Medulla oblongata (tissue), 1 donor: ENCODE measurements at regions not wholly inside any gene's neighbourhood (a gene's known extent, or its start where the extent isn't known, plus 50 kb on each side); places are given as distances from the start of the nearest gene placed in this dataset.
A peak's percentile ranks its signal among the peaks of the same experiment; 100 is the strongest.

Experiments used
- DNase-seq: peaks from one replicate; pipeline ENCODE4 v3.0.0-alpha.2; 2015; ENCODE audit errors: extremely low spot score

DNA sequence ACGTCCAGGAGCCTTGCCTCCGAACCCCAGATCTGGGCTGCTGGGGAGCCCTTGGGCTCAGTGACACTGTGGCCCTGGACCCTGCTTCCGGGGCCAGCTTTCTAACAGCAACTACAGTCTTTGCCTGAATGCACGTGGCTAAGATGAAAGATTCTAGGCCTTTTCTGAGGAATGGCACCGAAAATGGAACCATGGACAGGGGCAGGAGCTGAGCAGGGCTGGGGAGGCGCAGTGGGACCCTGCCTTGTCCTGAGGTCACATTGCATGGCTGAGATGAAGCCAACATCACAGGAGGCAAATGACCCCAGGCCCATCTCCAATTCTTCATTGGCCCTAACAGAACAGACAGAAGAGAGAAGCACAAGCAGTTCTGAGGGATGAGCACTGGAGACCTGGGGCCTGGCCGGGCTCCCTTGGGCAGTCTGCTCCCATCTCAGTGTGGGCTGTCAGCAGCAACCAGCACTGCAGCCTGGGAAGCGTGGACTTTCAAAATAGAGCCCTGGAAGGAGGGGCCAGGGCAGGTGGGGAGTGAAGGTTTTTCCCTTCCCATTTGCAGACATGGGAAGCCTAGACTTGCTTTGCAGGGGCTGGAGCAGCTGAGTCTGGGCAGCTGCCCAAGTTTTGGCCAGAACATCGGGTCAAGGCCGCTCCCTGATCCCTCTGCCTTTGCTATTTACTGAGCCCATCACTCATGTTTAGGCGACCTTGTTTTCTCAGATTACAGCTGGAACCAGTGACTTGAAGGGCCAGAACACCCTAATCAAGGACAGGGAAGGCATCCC, 114.4 kb upstream of the TCERG1L start:
- DNase-seq: no peak

- DNase-seq: no peak
Measured at GRCh38 chr10:131426534-131426898, 115.0 kb upstream of the TCERG1L start.

- DNase-seq: no peak
Measured at GRCh38 chr10:131427281-131427680, 115.8 kb upstream of the TCERG1L start.

DNA sequence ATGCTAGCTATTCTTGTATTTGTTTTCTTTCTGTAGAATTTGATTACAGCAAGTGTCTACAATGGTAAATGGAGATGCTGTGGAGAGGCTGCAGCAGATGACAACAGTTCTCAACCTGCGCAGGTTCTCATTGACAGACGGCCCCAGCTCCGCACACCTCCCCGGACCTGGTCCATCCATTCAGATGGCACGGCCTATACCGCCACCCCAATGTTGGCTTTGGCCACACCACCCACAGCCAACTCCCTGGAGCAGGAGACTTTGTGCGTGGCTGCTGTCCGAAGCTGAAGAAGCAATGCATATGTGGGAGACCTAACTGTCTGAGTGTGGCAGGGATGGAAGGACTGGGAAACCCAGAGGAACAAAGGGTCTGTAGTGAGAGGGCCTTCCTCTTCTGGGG, 116.4 kb upstream of the TCERG1L start:
- no peak for DNase-seq

GRCh38 chr10:131429141-131429540, 117.6 kb upstream of the TCERG1L start:
- no peak for DNase-seq

DNA sequence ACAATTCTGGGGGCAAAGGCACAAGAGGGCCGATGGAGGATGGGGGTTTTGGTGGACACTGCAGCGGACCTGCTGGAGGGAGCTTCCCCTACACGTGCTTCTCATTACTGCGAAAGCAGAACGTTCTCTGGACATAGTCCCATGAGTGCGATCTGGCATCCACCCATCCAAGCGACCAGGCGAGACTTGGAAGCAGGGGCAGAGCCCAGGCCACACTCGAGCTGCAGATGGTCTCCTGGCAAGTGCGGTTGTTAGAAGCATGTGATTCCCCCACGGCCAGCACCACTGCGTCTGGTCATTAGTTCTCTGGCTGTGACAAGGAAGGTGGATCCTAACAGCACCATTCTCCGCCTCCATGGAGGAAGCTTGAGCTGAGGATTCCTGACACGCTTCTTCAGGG, 118.4 kb upstream of the TCERG1L start:
- no peak for DNase-seq

DNA sequence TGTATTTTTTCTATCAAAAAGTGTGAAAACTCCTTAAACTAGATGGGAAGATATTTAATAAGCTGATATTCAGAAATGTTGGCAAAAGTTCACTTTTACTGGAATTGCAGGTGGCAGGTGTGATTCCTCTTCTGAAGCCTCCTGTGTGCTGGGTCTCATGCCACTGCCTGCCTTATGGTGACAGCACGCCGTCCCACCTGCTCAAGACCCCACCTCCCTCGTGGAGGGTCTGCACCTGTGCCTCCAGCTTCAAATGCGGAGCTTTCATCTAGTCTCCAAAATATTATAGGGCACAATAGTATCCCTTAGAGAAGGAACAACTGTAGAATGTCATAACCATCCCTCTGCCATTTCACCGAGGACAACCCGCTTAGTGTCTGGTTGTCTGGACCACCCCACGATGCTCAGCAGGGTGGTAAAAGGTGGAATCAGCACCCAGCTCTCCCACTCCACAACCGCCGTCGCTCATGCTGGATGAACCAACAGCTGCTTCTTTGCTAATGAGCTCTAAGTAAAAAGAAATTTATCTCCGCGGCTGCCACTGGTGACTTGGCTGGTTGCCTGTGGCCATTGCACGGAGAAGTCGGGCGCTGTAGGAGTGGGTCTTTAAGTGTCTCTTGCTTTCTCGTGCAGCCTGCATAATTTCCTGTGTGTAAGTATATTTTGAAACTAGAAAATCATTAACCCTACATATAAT, 119.3 kb upstream of the TCERG1L start:
- DNase-seq: no peak

DNA sequence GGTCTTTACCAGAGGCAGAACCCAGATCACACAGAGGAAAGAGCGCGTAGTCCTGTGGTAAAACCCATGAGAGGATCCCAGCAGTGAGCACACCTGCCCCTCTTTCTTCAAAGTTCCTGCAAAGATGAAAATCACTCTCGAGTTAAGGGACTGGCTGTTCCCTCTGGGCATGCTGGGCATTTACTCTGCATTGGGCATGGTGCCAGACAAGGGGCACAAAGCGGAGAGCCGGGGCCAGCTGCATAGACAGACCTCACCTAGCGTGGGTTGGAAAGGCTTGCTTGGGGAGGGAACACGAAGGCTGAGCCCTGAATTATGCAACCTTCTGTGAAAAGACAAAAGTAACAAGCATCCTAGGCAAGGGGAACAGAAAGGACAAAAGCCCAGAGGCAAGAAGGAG, 120.0 kb upstream of the TCERG1L start:
- DNase-seq: no peak

DNA sequence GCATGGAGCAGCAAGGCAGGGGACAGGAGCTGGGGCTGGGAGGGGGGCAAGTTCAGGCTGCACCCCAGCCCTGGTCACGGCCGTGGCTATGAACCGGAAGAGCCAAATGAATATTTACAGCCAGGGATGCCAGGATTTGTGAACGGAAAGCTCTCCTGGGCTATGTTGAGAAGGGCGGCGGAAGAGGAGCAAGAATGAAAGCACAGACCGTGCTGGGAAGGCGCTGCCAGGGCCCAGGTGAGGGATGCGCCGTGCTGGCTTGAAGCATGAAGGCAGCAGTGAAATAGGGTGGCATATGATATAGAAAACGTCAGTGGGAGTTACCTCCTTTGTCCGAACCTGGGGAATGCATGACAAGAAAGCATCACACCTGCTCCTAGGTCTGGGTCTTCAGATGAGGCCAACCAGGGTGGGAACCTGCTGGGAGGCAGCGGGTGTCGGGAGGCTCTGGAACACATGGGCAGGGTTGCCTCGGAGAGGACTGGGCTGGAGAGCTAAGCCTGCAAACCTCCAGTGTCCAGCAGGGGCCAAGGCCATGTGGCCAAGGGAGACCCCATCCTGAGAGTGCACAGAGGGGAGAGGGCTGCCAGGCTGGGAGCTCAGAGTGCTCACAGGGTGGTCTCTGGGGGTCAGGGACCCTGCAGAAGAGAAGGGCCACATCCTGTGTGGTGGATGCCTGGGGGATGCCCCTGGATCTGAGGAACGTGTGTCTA, 120.6 kb upstream of the TCERG1L start:
- DNase-seq: no peak

DNA sequence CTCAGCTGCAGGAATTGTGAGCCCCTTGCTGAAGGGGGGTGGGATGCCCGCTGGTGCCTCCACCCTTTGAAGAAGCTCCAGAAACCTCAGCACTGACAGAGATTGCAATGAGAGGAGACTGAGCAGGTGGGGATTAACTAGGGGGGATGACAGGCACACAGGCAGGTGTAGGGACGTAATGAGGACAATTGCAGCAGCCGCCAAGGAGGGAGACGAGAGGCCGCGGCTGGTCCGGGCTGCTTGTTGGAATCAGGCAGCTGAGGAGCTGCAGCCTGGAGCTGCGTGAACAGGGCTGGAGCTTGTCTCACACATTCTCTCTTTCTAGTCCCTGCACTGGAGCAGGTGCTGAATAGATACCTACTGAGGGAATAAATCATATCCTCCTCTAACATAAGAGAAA, 122.0 kb upstream of the TCERG1L start:
- no peak for DNase-seq

DNA sequence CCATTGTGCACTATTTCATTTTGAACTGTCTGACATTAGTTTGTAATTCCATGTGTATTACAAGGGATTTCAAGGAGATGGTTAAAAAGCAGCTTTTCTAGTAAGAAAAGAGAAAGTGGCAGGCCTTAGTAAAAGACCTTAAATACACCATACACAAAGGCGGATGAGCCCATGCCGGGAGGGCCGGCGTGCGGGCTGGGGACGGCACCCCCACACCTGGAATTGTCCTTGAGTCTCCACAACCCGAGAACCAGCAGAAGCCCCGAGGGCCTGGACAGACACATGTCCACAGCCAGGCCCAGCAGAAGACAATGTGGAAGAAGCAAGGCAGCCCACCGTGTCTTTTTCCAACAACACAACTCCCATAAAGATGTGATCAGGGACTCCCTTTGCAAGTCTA, 123.7 kb upstream of the TCERG1L start:
- no peak for DNase-seq

DNA sequence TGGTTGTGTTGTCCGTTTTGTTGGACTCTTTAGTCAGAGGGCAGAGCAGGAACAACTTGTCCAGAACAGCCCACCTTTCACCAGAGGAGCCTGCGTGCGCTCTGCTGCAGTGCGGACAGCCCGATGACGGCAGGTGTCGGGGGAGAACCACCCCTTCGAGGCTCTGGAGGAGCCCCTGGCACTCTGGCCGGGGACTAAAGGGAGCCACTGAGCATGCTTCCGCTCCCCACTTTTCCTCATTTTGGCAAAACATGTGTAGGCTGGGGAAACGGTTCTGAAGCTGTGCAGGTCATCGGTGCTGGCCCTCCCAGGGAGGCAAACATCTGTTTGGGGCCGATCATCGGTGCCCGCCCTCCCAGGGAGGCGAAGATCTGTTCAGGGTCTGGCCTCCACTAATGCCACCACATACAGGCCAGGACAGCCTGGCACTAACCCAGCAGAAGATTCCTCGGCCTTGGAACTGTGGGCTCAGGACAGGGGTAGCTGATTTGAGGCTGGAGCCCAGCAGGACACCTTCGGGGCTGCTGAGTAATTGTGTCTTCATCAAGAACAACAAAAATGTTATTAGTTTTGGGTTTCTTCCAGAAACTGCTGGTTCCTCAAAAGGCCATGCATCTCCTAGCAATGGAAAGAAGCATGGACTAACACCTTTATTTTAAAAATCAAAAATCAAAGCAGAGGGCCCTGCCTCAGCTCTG, 124.4 kb upstream of the TCERG1L start:
- no peak for DNase-seq

- DNase-seq: peak; percentile 9
Measured at GRCh38 chr10:131436458-131436857, 124.9 kb upstream of the TCERG1L start.

DNA sequence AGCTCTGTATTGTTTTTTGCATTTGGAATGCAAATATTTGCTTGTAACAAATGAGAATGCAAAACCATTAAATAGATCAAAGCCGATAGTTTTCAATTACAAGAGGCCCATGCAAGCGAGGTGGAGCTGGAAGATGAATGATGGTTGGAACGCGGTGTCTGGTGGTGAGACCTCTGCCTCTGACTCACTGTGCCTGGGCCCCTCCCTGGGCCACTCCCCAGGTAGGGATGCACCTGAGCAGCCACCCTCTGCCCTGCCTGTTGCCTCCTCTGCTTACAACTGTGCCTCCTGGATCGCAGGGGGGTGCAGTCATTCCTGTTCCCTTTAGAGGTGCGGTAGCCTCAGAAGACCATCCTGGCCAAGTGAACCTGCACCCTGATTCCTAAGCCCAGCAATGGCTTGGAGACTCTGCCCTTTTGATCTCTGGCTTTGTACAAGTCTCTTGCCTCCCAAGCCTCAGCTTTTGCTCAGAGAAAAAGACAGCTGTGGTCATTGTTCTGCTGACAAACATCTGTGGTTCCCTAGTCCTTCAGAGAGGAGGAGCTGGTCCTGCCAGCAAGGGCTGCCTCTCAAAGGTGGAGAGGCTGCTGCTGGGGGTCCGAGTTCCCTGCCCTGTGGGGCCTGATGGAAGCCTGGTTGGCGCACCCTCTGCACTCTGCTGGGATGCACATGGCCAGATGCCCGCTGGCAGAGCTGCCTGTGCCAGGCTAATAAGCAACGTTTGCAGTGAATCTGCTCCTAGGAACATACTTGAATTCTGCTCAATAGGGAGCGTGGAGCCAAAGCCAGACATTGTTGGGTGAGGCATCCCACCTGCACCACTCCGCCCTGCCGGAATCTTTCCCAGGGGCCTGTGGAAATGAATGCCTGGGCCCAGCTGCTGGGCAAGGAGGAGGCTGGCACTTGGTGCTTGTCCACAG, 126.3 kb upstream of the TCERG1L start:
- peak; percentile 30 for DNase-seq

DNA sequence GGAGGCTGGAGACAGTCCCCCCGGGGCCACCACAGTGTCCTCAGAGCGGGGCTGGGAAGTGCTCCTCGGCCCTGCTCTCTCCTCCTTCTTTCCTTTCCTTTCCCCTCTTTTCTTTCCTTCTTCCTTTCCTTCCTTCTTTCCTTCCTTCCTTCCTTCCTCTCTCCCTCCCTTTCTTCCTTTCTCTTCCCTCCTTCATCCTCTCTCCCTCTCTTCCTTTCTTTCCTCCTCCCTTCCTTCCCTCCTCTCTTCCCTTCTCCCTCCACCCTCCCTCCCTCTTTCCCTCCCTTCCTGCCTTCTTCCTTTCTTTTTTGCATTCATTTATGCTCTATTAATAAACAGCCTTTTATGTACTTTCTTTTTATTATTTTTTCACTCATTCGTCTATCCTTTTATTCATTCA, 127.1 kb upstream of the TCERG1L start:
- DNase-seq: no peak

GRCh38 chr10:131439705-131440104, 128.2 kb upstream of the TCERG1L start:
- DNase-seq: no peak

- DNase-seq: no peak
Measured at GRCh38 chr10:131440405-131441360, 129.2 kb upstream of the TCERG1L start.

- no peak for DNase-seq
Measured at GRCh38 chr10:131442271-131442670, 130.8 kb upstream of the TCERG1L start.

GRCh38 chr10:131444286-131444685, 132.8 kb upstream of the TCERG1L start:
- no peak for DNase-seq

- no peak for DNase-seq
Measured at GRCh38 chr10:131444862-131445461, 133.4 kb upstream of the TCERG1L start.
